Hindlimb muscle (tissue), 1 donor: ENCODE measurements at regions not wholly inside any gene's neighbourhood (a gene's known extent, or its start where the extent isn't known, plus 50 kb on each side); places are given as distances from the start of the nearest gene placed in this dataset.
"Not testable (repeated sequence)": the region's sequence is repeated elsewhere in the genome, so short reads cannot be mapped to it uniquely, and the experiment has no call there.

Experiments
- DNase-seq: peaks from one replicate; pipeline ENCODE4 v3.0.0-alpha.2; 2013

DNA sequence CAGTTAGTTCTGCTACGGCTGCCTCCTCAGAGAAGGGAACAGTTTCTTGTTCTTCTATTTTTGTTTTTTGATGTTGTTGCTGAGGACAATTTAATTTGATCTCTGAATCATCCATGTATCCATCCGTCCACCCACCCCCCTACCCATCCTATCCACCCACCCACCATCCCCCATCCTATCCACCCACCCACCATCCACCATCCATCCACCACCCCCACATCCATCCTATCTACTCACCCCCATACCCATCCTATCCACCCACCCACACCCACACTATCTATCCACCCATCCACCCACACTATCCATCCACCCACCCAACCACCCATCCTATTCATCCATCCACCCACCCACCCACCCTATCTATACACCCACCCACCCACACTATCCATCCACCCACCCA is 1207.2 kb downstream of the BRD1 start:
- not testable (repeated sequence) for DNase-seq

GRCh38 chr22:48619721-48620120 is 1208.0 kb downstream of the BRD1 start:
- no peak for DNase-seq

GRCh38 chr22:48618326-48618725 is 1209.3 kb downstream of the BRD1 start:
- DNase-seq: no peak

DNA sequence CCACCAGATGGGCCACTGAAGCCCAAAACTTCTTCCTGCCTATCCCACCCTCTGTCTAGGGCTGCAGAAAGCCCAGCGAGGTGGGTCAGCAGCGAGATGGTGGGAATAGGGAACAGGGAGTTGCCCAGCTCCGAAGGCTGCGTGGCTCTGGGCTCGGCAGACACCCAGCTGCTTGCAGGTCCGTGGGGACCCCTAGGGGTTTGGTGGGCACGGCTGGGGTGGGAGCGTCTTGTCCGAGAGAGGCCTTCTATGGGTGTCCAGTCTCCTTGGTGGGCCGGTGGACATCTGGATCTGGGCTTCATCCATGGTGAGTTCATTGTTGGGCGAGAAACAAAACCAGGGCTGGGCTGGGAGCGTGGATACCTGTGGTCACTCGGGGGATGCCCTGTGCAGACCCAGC is 1211.0 kb downstream of the BRD1 start:
- DNase-seq: no peak

DNA sequence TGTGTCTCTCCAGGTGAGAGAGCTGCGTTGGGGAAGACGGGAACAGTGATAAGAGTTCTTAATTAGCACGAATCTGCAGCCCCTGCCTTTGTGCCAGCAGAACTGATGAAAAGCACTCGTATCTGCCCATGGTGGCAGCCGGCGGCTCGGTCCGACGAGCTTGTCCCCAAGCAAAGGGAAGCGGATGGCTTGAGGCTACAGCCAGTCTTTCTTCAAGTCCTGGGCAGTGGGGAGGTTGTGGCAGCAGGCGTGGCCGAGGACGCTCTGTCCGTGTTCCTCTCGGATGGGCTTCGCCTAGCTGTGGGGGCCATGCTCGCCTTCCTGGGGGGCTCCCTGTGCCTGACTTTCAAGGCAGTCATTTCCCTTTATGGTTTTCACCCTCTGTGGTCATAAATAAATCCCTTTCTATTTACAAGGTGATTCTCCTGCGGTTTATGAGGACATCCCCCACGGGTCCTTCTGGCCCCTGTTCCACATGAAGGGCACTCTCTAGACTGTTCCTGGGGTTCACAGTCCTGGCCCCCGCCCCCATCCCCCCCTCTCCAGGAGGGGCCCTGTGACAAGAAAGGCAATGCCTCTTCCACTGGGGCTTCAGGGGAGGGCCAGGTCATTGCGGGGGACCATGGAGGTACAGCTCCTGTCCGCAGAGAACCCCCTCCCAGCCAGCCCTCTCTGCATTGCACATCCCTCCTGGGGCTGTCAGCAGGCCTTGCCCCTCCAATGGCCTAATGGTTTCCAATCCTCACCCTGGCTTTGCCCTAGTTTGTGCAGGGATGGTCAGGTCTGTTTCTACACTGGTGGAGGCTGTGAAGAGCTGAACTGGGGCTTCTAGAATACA is 1212.3 kb downstream of the BRD1 start:
- DNase-seq: no peak

- DNase-seq: no peak
These were observed 1214.0 kb downstream of the BRD1 start for GRCh38 chr22:48613566-48614200.

GRCh38 chr22:48612077-48612995 is 1215.3 kb downstream of the BRD1 start:
- DNase-seq: no peak

DNA sequence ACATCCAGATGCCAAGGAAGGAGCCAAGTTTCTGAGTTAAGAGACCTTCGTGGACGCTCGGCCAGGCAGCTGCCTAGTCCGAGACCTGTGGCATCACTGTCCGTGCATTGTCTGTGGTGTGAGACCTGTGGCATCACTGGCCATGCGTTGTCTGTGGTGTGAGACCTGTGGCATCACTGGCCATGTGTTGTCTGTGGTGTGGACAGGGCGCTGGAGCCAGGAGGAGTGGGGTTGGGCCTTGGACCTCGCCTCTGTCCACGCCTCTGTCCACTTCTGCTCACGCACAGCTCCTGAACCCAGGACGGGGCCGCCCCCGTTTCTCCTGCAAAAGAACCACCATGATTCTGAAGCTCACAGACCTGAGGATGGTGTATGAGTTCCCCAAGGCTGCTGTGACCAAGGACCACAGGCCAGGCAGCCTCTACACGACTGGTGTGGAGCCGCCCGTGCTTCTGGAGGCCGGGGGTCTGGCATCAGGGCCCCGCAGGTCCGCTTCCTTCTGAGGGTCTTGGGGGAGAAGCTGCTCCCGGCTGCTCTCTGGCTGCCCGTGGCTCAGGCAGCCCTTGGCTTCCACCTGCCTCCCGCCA is 1218.3 kb downstream of the BRD1 start:
- no peak for DNase-seq

DNA sequence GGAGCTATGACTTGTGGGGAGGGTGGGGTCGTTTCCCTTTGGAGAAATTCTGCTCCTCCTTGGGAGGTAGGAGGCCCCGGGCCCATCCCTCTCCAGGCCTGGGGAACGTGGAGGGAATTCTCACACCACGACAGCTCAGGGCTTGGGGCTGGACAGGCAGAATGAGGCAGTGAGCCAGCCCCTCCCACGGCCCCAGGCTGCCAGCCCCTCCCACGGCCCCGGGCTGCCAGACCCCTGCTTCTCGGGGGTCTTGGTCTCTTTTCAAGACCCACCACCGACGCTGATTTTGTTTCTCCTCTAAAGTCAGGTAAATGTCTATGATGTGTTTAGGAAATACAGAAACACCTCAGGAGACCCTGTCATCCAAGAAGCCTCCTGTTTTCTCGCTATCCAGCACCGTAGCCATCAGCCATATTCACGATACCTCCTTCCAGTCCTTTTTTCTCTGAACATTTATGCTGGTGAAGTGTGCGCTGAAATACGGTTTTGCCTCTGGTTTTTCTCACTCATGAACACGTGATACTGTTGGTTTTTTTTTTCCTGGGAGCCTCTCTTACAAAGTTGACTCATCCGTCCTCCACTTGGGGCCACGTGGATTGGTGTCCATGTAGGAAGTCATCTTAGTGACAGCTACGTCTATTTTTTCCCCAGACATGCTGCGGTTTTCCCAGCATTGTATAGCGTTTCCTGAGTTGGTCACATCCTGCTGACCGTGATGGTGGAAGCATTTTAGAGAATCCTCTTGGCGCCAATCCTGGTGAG is 1219.6 kb downstream of the BRD1 start:
- DNase-seq: no peak

GRCh38 chr22:48606684-48607307 is 1220.9 kb downstream of the BRD1 start:
- DNase-seq: no peak

- no peak for DNase-seq
These were observed 1221.7 kb downstream of the BRD1 start for GRCh38 chr22:48605856-48606481.

GRCh38 chr22:48605125-48605524 is 1222.5 kb downstream of the BRD1 start:
- DNase-seq: no peak

DNA sequence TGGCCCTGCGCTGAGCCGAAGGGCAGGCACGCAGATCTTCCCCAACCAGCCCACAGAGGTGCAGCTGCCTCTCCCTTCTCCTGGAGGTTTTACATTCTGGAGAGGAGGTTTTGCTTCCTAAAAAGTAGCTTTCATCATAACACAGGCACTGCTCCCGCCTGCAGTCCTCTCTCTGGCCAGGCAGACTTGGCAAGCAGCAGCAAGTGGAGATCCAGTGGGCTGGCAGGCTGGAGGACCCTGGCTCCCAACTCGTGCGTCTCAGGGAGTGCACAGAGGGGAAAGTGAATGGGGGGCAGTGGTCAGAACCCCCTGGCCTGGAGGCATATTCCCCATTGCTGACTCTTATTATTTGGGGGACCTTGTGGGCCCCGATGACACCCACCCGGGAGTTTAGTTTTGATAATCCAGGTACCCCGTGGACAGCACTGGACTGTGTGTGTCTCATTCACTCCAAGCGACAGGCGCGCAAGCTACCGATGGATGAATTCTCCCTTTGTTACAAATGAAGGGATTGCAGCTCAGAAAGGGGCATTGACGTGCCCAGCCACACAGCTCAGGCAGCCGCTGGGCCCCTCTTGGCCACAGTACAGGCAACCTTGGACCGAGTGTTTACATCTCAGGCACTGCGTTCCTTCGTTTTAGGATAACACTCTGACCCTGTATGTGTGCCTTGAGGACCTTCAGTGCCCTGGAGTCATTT is 1223.9 kb downstream of the BRD1 start:
- no peak for DNase-seq

- DNase-seq: no peak
These were observed 1224.7 kb downstream of the BRD1 start for GRCh38 chr22:48602805-48603518.

DNA sequence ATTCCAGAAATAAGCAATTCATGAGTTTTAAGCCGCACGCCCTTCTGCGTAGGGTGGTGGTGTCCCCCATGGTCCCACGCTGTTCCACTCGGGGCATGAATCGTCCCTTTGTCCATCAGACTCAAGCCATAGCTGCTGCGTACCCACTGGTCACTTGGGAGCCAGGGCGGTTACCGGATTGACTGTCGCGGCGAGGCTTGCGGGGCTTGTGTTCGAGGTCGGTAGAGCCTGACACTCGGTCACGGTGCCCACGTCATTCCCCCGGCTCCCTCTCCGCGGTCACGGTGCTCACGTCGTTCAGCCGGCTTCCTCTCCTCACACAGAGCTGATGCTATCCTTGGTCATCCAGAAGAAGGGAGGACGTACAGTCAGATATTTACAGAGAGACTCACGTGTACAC is 1227.0 kb downstream of the BRD1 start:
- DNase-seq: no peak

- DNase-seq: no peak
These were observed 1227.5 kb downstream of the BRD1 start for GRCh38 chr22:48600171-48600570.

DNA sequence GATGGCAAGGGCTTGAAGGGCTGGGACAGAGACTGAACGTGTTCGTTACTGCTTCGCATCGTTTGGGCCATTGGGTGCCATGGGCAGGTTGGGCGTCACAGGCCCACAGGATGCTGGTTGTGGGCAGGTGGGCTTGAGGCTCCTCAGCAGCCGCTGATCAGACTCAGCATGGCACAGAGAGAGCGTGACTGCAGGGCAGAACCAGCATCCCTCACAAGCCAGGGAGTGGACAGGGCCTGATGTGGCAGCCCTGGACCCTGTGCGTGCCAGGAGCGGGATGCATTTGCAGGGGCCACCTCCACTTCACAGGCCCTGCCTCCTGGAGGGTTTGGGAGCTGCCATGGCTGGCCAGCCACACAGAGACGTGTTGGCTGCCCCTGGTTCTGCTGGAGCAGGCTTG is 1228.3 kb downstream of the BRD1 start:
- no peak for DNase-seq

DNA sequence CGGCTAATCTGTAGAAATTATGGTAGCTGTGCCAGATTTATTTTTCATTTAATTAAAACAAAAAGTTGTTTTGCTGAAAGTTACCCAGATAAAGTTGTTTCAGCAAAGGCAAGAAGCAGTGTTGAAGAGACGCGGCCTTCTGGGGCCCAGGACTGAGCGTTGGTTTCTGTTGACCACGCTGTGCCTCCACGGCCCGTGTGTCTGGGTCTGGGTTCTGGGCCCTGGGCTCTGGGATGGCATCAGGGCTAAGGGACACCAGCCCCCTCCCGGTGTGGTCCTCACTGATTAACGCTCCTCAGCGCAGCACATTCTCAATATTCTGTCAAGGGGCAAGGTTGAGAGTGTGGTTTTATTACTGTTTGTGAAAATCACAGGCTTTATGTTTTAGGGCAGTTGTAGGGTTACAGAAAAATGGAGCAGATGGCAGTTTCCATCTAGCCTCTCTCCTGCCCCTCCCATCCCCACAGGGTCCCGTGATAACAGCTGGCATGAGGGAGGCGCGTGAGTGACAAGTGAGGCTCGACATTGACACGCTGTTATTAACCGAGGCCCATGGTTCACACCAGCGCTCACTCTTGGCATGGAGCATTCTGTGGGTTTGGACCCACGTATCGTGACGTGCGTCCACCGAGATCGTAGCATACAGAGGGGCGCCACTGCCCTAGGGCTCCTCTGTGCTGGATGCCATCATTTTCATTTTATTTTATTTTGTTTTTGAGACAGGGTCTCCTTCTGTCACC is 1231.4 kb downstream of the BRD1 start:
- DNase-seq: no peak

GRCh38 chr22:48595511-48595905 is 1232.2 kb downstream of the BRD1 start:
- DNase-seq: no peak
